ENCODE measurements at regions not wholly inside any gene's neighbourhood (a gene's known extent, or its start where the extent isn't known, plus 50 kb on each side); places are given as distances from the start of the nearest gene placed in this dataset.

DNA sequence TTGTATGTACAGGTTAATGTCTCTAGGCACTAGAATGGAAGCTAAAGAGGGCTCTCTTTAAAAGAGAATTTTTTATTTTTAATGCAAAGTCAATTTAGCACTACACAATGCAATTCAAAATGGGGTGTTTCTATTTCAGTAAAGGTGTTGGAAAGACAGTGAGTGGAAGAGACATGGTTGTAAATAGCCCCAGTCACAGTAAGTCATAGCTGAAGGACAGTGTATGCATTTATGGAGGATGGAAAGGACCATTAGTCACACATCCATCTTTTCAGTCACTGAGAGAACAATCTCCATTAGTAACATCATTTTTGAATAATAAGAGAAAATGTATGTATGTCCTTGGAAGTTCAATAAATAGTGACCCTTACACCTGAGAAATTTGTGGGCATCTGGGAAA is 148.0 kb downstream of the PDHA2 start:
- no peak overlapping the region for H3K27ac ChIP-seq
- TF ChIP-seq, protein P1, sequence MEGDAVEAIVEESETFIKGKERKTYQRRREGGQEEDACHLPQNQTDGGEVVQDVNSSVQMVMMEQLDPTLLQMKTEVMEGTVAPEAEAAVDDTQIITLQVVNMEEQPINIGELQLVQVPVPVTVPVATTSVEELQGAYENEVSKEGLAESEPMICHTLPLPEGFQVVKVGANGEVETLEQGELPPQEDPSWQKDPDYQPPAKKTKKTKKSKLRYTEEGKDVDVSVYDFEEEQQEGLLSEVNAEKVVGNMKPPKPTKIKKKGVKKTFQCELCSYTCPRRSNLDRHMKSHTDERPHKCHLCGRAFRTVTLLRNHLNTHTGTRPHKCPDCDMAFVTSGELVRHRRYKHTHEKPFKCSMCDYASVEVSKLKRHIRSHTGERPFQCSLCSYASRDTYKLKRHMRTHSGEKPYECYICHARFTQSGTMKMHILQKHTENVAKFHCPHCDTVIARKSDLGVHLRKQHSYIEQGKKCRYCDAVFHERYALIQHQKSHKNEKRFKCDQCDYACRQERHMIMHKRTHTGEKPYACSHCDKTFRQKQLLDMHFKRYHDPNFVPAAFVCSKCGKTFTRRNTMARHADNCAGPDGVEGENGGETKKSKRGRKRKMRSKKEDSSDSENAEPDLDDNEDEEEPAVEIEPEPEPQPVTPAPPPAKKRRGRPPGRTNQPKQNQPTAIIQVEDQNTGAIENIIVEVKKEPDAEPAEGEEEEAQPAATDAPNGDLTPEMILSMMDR (conservative IDR thresholded peaks at IDR 0.05) = no peak

DNA sequence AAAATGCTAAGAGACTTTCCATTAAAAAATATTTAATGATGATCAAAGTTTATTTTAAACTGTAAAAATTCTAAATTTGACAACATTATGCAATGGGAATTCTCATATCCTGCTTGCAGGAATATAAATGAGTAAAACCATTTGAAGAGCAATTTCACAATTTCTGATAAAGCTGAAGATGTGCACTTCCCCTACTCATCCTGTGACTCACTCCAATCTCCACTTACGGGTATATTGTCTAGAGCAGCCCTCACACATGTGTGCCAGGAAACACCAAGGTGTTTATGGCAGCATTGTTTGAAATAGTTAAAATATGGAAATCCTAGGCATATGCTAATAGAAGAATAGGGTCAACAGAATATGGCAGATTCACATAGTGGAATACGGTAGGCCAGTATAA is 158.4 kb downstream of the PDHA2 start:
- TF ChIP-seq, protein P1 (conservative IDR thresholded peaks at IDR 0.05) = no peak
- H3K27ac ChIP-seq = no peak overlapping the region

DNA sequence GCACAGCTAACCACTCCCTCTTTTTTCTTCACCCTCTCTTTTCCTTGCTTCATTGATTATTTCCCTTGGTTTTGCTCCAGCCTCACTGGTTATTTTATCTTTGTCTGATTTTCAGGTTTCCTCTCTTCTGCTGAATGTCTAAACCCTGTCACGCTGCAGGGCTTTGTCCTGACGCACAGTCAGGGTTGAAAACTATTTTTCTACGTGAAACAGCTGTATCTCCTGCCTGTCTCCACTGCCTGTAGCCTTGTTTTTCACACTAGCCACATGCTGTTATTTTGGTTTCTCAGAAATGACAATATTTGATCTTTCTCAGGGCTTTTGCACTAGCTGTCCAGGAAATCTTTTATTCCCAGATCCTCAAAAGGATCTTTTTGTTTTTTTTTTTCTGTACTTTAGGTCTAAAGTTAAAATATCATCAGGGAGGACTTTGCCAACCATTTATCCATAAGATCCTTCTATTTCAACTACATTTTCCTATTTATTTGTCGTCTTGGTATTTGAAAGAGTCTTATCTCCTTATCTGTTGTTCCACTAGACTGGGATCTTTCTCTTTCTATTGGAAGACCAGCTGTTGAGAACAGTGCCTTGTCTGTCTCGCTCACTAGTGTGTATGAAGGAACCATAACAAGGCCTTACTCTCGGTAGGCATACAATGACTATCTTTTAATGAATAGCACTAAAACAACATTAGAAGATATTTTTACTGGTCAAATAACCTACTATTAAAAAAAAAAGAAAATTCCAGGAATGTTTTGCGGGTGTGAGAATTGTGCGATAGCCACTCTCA is 164.3 kb downstream of the PDHA2 start:
- TF ChIP-seq, protein P1 (conservative IDR thresholded peaks at IDR 0.05) = no peak
- no peak overlapping the region for H3K27ac ChIP-seq

DNA sequence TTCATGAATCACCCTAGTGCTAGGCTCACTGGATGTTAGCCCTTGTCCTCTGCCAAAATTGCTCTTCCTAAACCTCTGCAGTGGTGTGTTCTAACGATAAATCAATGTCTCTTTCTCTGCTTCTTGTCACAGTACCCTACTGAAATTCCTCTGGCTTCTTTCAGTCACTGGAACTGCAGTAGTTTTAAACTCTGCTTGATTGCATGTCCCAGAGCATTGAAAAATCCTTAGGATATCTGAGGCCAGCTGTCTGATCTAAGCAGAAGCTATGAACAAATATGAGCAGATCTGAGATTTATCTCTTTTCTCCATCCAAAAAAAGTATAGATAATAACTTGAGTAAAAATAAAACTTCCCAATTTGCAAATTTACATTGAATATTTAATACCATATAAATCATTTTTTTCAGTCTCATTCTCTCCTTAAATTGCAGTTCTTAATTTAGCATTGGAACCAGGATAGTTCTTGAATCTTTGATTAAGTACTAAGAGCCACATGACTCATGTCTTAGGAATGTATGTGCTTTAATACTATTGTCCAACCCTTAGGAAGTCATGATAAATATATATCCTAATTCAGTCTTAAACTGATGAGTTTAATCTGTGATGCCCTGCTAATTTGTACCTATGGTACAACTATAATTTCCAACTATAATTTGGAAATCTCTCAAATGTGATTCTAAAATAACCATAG is 169.7 kb downstream of the PDHA2 start:
- TF ChIP-seq, protein P1 (conservative IDR thresholded peaks at IDR 0.05) = no peak
- H3K27ac ChIP-seq = no peak overlapping the region

DNA sequence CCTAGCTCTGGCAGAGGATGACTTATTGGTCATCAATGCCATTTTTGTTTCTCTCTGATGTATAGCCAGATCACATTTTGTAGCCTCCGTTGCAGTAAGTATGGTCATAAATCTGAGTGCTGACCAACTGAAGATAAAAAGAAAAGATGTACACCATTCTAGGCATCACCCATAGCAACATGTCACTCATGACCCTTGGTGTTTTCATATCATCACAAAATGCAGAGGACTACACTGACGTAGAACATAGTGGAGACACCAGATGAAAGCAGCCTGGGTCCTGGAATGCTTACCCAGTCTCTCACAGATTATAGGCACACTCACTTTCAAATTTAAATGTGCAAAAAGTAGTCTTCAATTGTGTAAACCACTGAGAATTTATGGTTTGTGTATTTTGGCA is 172.8 kb downstream of the PDHA2 start:
- H3K27ac ChIP-seq = peak overlapping the region; percentile 68
- TF ChIP-seq, protein P1 (conservative IDR thresholded peaks at IDR 0.05) = no peak

DNA sequence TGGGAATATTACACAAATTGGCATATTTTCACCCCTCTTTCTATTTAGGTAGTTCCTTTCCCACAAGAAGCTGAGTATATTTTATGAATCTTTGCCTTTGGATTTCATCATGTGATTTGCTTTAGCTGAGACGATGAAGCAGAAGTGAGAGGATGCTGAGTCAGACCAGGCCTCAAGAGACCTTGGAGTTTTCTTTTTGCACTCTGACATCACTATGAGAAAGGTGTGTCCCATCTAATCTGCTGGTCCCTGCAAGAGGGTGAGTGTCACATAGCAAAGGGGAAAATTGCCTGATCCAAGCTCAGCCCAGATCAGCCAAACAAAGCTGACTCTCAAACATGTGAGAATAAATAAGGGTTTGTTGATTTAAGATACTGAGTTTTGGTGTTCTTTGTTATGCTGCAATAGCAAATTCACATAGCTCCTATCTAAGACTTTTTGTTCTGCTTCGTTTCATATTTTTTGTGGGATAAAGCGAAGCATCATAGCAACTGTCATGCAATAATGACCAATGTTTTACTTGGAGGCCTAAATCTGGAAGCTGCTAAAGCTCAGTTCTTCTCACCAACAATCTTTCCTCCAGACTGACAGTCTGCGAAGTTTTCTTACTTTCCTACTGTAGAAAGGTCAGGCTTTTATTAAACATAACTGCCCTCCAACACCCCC is 176.9 kb downstream of the PDHA2 start:
- TF ChIP-seq, protein P1 (conservative IDR thresholded peaks at IDR 0.05) = no peak
- no peak overlapping the region for H3K27ac ChIP-seq

DNA sequence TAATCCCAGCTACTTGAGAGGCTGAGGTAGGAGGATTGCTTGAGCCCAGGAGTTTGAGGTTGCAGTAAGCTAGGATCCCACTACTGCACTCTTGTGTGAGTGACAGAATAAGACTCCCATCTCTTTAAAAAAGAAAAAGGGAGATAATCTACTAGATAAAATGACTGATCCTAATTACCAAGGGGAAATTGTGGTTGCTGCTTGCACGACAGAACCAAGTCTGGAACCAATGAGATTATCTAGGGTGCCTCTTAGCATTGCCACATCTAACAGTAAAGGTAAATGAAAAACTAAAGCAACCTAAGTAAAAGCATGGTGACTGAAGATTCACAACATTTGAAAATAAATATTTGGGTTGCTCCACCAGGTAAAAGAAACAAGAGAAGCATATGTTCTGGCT is 185.1 kb downstream of the PDHA2 start:
- H3K27ac ChIP-seq = no peak overlapping the region
- TF ChIP-seq, protein P1 (conservative IDR thresholded peaks at IDR 0.05) = no peak
